Naive thymus-derived CD4-positive, alpha-beta T cell (primary cell): ENCODE measurements at regions not wholly inside any gene's neighbourhood (a gene's known extent, or its start where the extent isn't known, plus 50 kb on each side); places are given as distances from the start of the nearest gene placed in this dataset.
"Not testable (repeated sequence)": the region's sequence is repeated elsewhere in the genome, so short reads cannot be mapped to it uniquely, and the experiment has no call there.

Experiments used
- ATAC-seq: fragments of 150-1000 bp; cut with Tn5 transposase; 2 replicates; pipeline ENCODE4 v1.10.0; 2021; ENCODE audit warnings: mild to moderate bottlenecking, moderate library complexity
- CTCF ChIA-PET: fragments of 350-600 bp; sonication (Branson Sonifier 250); formaldehyde crosslinking; loops from one replicate; lab custom pipeline; 2021; ENCODE audit warnings: antibody characterized with exemption; lab: Charles Lee
- POLR2A ChIA-PET: fragments of 350-600 bp; sonication (Branson Sonifier 250); formaldehyde crosslinking; loops from one replicate; lab custom pipeline; 2021; ENCODE audit warnings: antibody characterized with exemption, inconsistent platforms; lab: Charles Lee
- DNase-seq, 9 donors: peaks; one replicate each; pipeline versions ENCODE4 v3.0.0 to v3.0.0-alpha.2; 2020 to 2022; ENCODE audit warnings: mixed read lengths in 1 of 9
- H3K27ac ChIP-seq: one replicate; pipeline ENCODE4 v1.7.0; 2013; ENCODE audit warnings: mild to moderate bottlenecking, low read depth, low read length, moderate library complexity
- H3K27me3 ChIP-seq, 2 donors: one replicate each; pipeline ENCODE4 v1.7.0; 2013; ENCODE audit warnings: low read length in 2 of 2, mild to moderate bottlenecking in 2 of 2, moderate library complexity in 2 of 2; ENCODE audit not compliant: control insufficient read depth in 2 of 2, insufficient read depth in 2 of 2
- H3K36me3 ChIP-seq, 3 experiments: 1 replicate in 2 of 3; 2 replicates in 1 of 3; pipeline ENCODE4 v1.7.0; 2013; ENCODE audit warnings: low read length in 3 of 3, mild to moderate bottlenecking in 3 of 3, moderate library complexity in 1 of 3; ENCODE audit not compliant: insufficient read depth in 3 of 3, control insufficient read depth in 2 of 3
- H3K4me1 ChIP-seq, 2 donors: one replicate each; pipeline ENCODE4 v1.7.0; 2013; ENCODE audit warnings: low read length in 2 of 2, mild to moderate bottlenecking in 2 of 2, moderate library complexity in 1 of 2; ENCODE audit not compliant: control insufficient read depth in 2 of 2, insufficient read depth in 2 of 2
- H3K4me3 ChIP-seq: 2 replicates; pipeline ENCODE4 v1.7.0; 2013; ENCODE audit warnings: mild to moderate bottlenecking, low read length
- H3K9me3 ChIP-seq, 3 experiments: 1 replicate in 2 of 3; 2 replicates in 1 of 3; pipeline ENCODE4 v1.7.0; 2013; ENCODE audit warnings: low read length in 3 of 3; ENCODE audit not compliant: control insufficient read depth in 2 of 3
- H3K27ac Mint-ChIP-seq, 9 donors: one replicate each; pipeline ENCODE4 v1.8.0; 2020 to 2022; ENCODE audit warnings: mixed read lengths in 9 of 9, mild to moderate bottlenecking in 8 of 9, moderate library complexity in 5 of 9, inconsistent platforms in 2 of 9
- H3K27me3 Mint-ChIP-seq, 5 donors: one replicate each; pipeline ENCODE4 v1.8.0; 2021 to 2022; ENCODE audit warnings: mixed read lengths in 5 of 5, mild to moderate bottlenecking in 1 of 5
- H3K36me3 Mint-ChIP-seq, 5 donors: one replicate each; pipeline ENCODE4 v1.8.0; 2020 to 2022; ENCODE audit warnings: mixed read lengths in 5 of 5, mild to moderate bottlenecking in 3 of 5, inconsistent platforms in 1 of 5
- H3K4me1 Mint-ChIP-seq, 7 donors: one replicate each; pipeline ENCODE4 v1.8.0; 2020 to 2022; ENCODE audit warnings: mixed read lengths in 7 of 7, mild to moderate bottlenecking in 3 of 7, inconsistent platforms in 1 of 7
- H3K4me3 Mint-ChIP-seq, 10 donors: one replicate each; pipeline ENCODE4 v1.8.0; 2020 to 2022; ENCODE audit warnings: mild to moderate bottlenecking in 10 of 10, mixed read lengths in 10 of 10, moderate library complexity in 6 of 10, inconsistent platforms in 2 of 10
- H3K9me3 Mint-ChIP-seq, 11 donors: one replicate each; pipeline ENCODE4 v1.8.0; 2020 to 2022; ENCODE audit warnings: mixed read lengths in 11 of 11, mild to moderate bottlenecking in 4 of 11, inconsistent platforms in 1 of 11, moderate library complexity in 1 of 11
- intact Hi-C, 2 donors: fragments of 100-400 bp; cut with micrococcal nuclease; formaldehyde crosslinking; loops; one replicate each; pipeline ENCODE4 v1.15.1; 2023

GRCh38 chr5:18736051-18736398 lies 1101.8 kb downstream of the TAF11L14 start:
- DNase-seq: no peak
- H3K4me1 Mint-ChIP-seq: peaks cover 24 to 57% (median 37%) of the 10 kb centered on the region in 7 donors
- no peak for ATAC-seq
- peaks cover 0 to 5% (median 0%) of the 10 kb centered on the region in 3 experiments for H3K36me3 ChIP-seq
- peaks cover 5 to 40% (median 32%) of the 10 kb centered on the region in 5 donors for H3K36me3 Mint-ChIP-seq
- no peaks in the 10 kb centered on the region for H3K27me3 ChIP-seq
- no peak overlapping the region for H3K4me3 Mint-ChIP-seq
- no peak overlapping the region for H3K27ac ChIP-seq
- H3K27me3 Mint-ChIP-seq: no peaks in the 10 kb centered on the region
- ChIA-PET CTCF (no interaction called here), POLR2A (no interaction called here)
- intact Hi-C loops: no loop called here
- H3K4me3 ChIP-seq: no peak overlapping the region
- H3K9me3 Mint-ChIP-seq: peaks cover 0 to 2% (median 0%) of the 10 kb centered on the region in 11 donors
- peaks cover 3 to 4% of the 10 kb centered on the region in 2 donors for H3K4me1 ChIP-seq
- H3K9me3 ChIP-seq: no peaks in the 10 kb centered on the region
- H3K27ac Mint-ChIP-seq: peak overlapping the region in 1 of 9 donors; percentile 34

DNA sequence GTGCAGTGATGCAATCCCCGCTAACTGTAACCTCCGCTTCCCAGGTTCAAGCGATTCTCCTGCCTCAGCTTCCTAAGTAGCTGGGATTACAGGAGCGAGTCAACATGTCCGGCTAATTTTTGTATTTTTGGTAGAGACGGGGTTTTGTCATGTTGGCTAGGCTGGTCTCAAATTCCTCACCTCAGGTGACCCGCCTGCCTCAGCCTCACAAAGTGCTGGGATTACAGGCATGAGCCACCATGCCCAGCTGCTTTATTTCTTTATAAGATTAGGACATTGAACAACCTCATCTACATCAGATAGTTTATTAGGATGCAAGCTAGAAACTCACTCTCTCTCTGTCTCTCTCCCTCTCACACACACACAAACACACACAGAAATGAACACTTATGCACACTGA lies 1102.5 kb downstream of the TAF11L14 start:
- H3K9me3 Mint-ChIP-seq, CTCF ChIA-PET, H3K9me3 ChIP-seq, H3K27ac ChIP-seq, DNase-seq, ATAC-seq, H3K4me3 ChIP-seq, H3K4me1 ChIP-seq, H3K27me3 Mint-ChIP-seq, H3K27me3 ChIP-seq, intact Hi-C loops, H3K36me3 ChIP-seq, POLR2A ChIA-PET: not testable (repeated sequence)
- peaks cover 27 to 62% (median 44%) of the 10 kb centered on the region in 7 donors for H3K4me1 Mint-ChIP-seq
- peaks cover 5 to 40% (median 34%) of the 10 kb centered on the region in 5 donors for H3K36me3 Mint-ChIP-seq
- H3K27ac Mint-ChIP-seq: peak overlapping the region in 4 of 9 donors; percentile 42 to 63 (median 54)
- H3K4me3 Mint-ChIP-seq: peak overlapping the region in 1 of 10 donors; percentile 16

GRCh38 chr5:18740301-18740700 lies 1106.0 kb downstream of the TAF11L14 start:
- CTCF ChIA-PET: no interaction called here
- H3K27me3 ChIP-seq: no peaks in the 10 kb centered on the region
- Mint-ChIP-seq H3K27me3 (no peaks in the 10 kb centered on the region), H3K27ac (peak overlapping the region in 3 of 9 donors; percentile 1 to 34 (median 20)), H3K4me3 (peak overlapping the region in 9 of 10 donors; percentile 16 to 70 (median 39)), H3K36me3 (peaks cover 0 to 38% (median 15%) of the 10 kb centered on the region in 5 donors), H3K9me3 (no peaks in the 10 kb centered on the region), H3K4me1 (peaks cover 46 to 84% (median 73%) of the 10 kb centered on the region in 7 donors)
- no peaks in the 10 kb centered on the region for H3K9me3 ChIP-seq
- no peak overlapping the region for H3K4me3 ChIP-seq
- no peaks in the 10 kb centered on the region for H3K36me3 ChIP-seq
- POLR2A ChIA-PET: no interaction called here
- DNase-seq: no peak
- H3K4me1 ChIP-seq: peaks cover 27 to 28% of the 10 kb centered on the region in 2 donors
- ATAC-seq: no peak
- H3K27ac ChIP-seq: no peak overlapping the region
- intact Hi-C loops: no loop called here

DNA sequence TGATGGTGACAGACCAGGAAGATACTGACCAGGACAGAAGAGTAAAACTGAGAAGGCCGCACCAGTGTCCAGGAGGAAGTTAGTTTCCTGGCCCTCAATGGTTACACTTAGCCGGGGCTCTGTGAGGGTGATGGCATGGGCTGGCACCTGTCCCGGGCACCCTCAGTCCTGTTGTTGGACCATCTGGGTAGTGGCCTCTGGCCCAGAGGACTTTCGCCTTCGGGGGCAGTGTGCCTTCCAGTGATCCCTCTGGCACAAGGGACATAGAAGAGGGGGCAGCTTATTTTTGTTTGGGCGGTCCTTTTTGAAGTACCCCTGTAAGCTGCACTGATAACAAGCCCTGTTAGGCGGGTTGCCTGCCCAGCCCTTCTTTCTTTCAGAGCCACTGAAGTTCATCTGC lies 1108.6 kb downstream of the TAF11L14 start:
- POLR2A ChIA-PET: no interaction called here
- H3K9me3 ChIP-seq: no peaks in the 10 kb centered on the region

DNA sequence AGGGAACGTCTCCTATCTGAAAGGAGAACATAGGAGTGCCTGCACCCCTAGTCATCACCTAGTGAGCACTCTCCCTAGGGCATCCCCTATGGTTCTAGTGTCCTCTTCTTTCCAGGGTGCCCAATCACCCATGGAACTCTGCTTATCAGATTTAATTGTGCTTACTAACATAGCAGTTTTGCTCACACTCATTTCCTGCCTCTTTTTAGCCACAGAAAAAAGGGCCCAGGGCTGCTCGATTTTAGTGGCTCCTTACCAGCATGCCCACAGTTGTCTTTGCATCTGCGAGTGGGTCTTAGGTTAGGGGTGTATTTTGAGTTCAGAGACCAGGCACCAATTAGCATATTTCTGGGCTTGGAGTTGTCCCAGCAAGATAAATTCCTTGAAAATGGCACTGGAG lies 1110.2 kb downstream of the TAF11L14 start:
- Histone ChIP-seq H3K36me3 (no peaks in the 10 kb centered on the region), H3K9me3 (no peaks in the 10 kb centered on the region), H3K4me1 (peaks cover 28 to 32% of the 10 kb centered on the region in 2 donors), H3K4me3 (peak overlapping the region; percentile 98), H3K27ac (peak overlapping the region; percentile 79), H3K27me3 (no peaks in the 10 kb centered on the region)
- H3K36me3 Mint-ChIP-seq: peaks cover 0 to 34% (median 5%) of the 10 kb centered on the region in 5 donors
- intact Hi-C loops: no loop called here
- peaks cover 35 to 68% (median 62%) of the 10 kb centered on the region in 7 donors for H3K4me1 Mint-ChIP-seq
- H3K27me3 Mint-ChIP-seq: no peaks in the 10 kb centered on the region
- peak overlapping the region; percentile 89 to 97 (median 96) for H3K4me3 Mint-ChIP-seq
- peak; percentile 18 for ATAC-seq
- ChIA-PET CTCF (no interaction called here), POLR2A (no interaction called here)
- peaks cover 0 to 6% (median 0%) of the 10 kb centered on the region in 11 donors for H3K9me3 Mint-ChIP-seq
- peak overlapping the region; percentile 90 to 99 (median 95) for H3K27ac Mint-ChIP-seq
- peak in 1 of 9 donors; percentile 8 for DNase-seq

More for the DNA sequence above, 1108.6 kb downstream of the TAF11L14 start:
- Mint-ChIP-seq H3K27ac (peak overlapping the region in 3 of 9 donors; percentile 1 to 78 (median 58)), H3K27me3 (no peaks in the 10 kb centered on the region), H3K4me3 (peak overlapping the region in 9 of 10 donors; percentile 21 to 89 (median 59)), H3K36me3 (peaks cover 0 to 39% (median 13%) of the 10 kb centered on the region in 5 donors), H3K9me3 (peaks cover 0 to 6% (median 0%) of the 10 kb centered on the region in 11 donors), H3K4me1 (peaks cover 41 to 82% (median 72%) of the 10 kb centered on the region in 7 donors)
- intact Hi-C loops: no loop called here
- Histone ChIP-seq H3K4me3 (no peak overlapping the region), H3K4me1 (peaks cover 28 to 32% of the 10 kb centered on the region in 2 donors), H3K27me3 (no peaks in the 10 kb centered on the region), H3K27ac (no peak overlapping the region), H3K36me3 (no peaks in the 10 kb centered on the region)
- no peak for DNase-seq
- ATAC-seq: no peak
- CTCF ChIA-PET: no interaction called here

GRCh38 chr5:18745042-18745987 lies 1111.1 kb downstream of the TAF11L14 start:
- H3K4me3 ChIP-seq: peak overlapping the region; percentile 98
- no peaks in the 10 kb centered on the region for H3K27me3 ChIP-seq
- H3K36me3 ChIP-seq: no peaks in the 10 kb centered on the region
- peak in 5 of 9 donors; percentile 19 to 38 (median 28) for DNase-seq
- H3K4me1 Mint-ChIP-seq: peaks cover 30 to 61% (median 57%) of the 10 kb centered on the region in 7 donors
- H3K9me3 Mint-ChIP-seq: peaks cover 0 to 6% (median 0%) of the 10 kb centered on the region in 11 donors
- H3K9me3 ChIP-seq: no peaks in the 10 kb centered on the region
- intact Hi-C loops: no loop called here
- peaks cover 28 to 29% of the 10 kb centered on the region in 2 donors for H3K4me1 ChIP-seq
- ChIA-PET POLR2A (interaction anchor here (1.1 to 2.5 kb wide), 3 partner anchors 13 to 21 kb away, joined by 4 to 6 read pairs (median 4); no protein-coding TSS in a partner anchor), CTCF (interaction anchor here (1.0 kb wide), 1 partner anchor 11 kb away, joined by 3 read pairs; no protein-coding TSS in a partner anchor)
- peak overlapping the region; percentile 90 to 99 (median 95) for H3K27ac Mint-ChIP-seq
- peak overlapping the region; percentile 89 to 97 (median 96) for H3K4me3 Mint-ChIP-seq
- peak overlapping the region; percentile 79 for H3K27ac ChIP-seq
- peak; percentile 42 for ATAC-seq
- peaks cover 0 to 36% (median 5%) of the 10 kb centered on the region in 5 donors for H3K36me3 Mint-ChIP-seq
- no peaks in the 10 kb centered on the region for H3K27me3 Mint-ChIP-seq
